Vagina (tissue), 2 donors: ENCODE measurements at regions not wholly inside any gene's neighbourhood (a gene's known extent, or its start where the extent isn't known, plus 50 kb on each side); places are given as distances from the start of the nearest gene placed in this dataset.

Experiments used
- DNase-seq, 2 donors: peaks; one replicate each; pipeline ENCODE4 v3.0.0-alpha.2; 2017; ENCODE audit errors: extremely low spot score in 2 of 2
- H3K27ac ChIP-seq: fragments of 200-600 bp; sonication (generic); one replicate; pipeline ENCODE4 v1.5.1; 2019
- H3K27me3 ChIP-seq: fragments of 200-600 bp; sonication (generic); one replicate; pipeline ENCODE4 v1.5.1; 2019
- H3K36me3 ChIP-seq, 2 donors: fragments of 200-600 bp; sonication (generic); one replicate each; pipeline ENCODE4 v1.5.1; 2017 to 2019
- H3K4me1 ChIP-seq: fragments of 200-600 bp; sonication (generic); one replicate; pipeline ENCODE4 v1.5.1; 2019
- H3K4me3 ChIP-seq, 2 donors: fragments of 200-600 bp; sonication (generic); 1 replicate in 1 of 2; 2 replicates in 1 of 2; pipeline ENCODE4 v1.5.1; 2016 to 2019
- H3K9me3 ChIP-seq: fragments of 200-600 bp; sonication (generic); one replicate; pipeline ENCODE4 v1.5.1; 2019
- POLR2A ChIP-seq, 2 donors: fragments of 450-650 bp; IDR thresholded peaks; one replicate each; pipeline ENCODE4 v1.6.1; 2017; ENCODE audit warnings: antibody characterized with exemption in 2 of 2, mild to moderate bottlenecking in 2 of 2, moderate library complexity in 2 of 2
- POLR2AphosphoS5 ChIP-seq, 2 donors: sonication (generic); formaldehyde crosslinking; IDR thresholded peaks; one replicate each; pipeline ENCODE4 v1.9.0; 2017; ENCODE audit warnings: antibody characterized with exemption in 2 of 2, mild to moderate bottlenecking in 2 of 2, low read depth in 1 of 2; ENCODE audit not compliant: insufficient read depth in 1 of 2
- intact Hi-C: fragments of 100-400 bp; cut with DNase I; formaldehyde crosslinking; loops from one replicate; pipeline ENCODE4 v1.15.1; 2023
- TF ChIP-seq, protein P1 (sequence below), 3 experiments: fragments of 450-650 bp in 2 of 3; fragments of 200-600 bp in 1 of 3; sonication (generic) in 1 of 3; IDR thresholded peaks; one replicate each; pipeline ENCODE4 v1.5.1; 2017 to 2019; ENCODE audit warnings: antibody characterized with exemption in 3 of 3, mild to moderate bottlenecking in 2 of 3, moderate library complexity in 2 of 3

GRCh38 chr5:92850886-92851285 lies 730.1 kb downstream of the NR2F1-AS1 start:
- no peak for DNase-seq
- Histone ChIP-seq H3K27ac (no peak overlapping the region), H3K36me3 (no peaks in the 10 kb centered on the region), H3K4me3 (no peak overlapping the region), H3K27me3 (no peaks in the 10 kb centered on the region), H3K9me3 (no peaks in the 10 kb centered on the region), H3K4me1 (no peaks in the 10 kb centered on the region)
- intact Hi-C loops, result no loop called here
- TF ChIP-seq POLR2A (IDR thresholded peaks at IDR 0.05), result no peak
- TF ChIP-seq, protein P1, sequence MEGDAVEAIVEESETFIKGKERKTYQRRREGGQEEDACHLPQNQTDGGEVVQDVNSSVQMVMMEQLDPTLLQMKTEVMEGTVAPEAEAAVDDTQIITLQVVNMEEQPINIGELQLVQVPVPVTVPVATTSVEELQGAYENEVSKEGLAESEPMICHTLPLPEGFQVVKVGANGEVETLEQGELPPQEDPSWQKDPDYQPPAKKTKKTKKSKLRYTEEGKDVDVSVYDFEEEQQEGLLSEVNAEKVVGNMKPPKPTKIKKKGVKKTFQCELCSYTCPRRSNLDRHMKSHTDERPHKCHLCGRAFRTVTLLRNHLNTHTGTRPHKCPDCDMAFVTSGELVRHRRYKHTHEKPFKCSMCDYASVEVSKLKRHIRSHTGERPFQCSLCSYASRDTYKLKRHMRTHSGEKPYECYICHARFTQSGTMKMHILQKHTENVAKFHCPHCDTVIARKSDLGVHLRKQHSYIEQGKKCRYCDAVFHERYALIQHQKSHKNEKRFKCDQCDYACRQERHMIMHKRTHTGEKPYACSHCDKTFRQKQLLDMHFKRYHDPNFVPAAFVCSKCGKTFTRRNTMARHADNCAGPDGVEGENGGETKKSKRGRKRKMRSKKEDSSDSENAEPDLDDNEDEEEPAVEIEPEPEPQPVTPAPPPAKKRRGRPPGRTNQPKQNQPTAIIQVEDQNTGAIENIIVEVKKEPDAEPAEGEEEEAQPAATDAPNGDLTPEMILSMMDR (IDR thresholded peaks at IDR 0.05), result no peak
- no peak for TF ChIP-seq POLR2AphosphoS5 (IDR thresholded peaks at IDR 0.05; ENCODE audit: insufficient read depth in 1 of 2, low read depth in 1 of 2)

- no peaks in the 10 kb centered on the region for H3K27me3 ChIP-seq
- intact Hi-C loops, result no loop called here
- no peak overlapping the region for H3K4me3 ChIP-seq
- H3K4me1 ChIP-seq, result no peaks in the 10 kb centered on the region
- TF ChIP-seq POLR2A (IDR thresholded peaks at IDR 0.05), result no peak
- H3K9me3 ChIP-seq, result no peaks in the 10 kb centered on the region
- no peak for DNase-seq
- H3K27ac ChIP-seq, result no peak overlapping the region
- H3K36me3 ChIP-seq, result no peaks in the 10 kb centered on the region
These were observed 731.3 kb downstream of the NR2F1-AS1 start for GRCh38 chr5:92849756-92850155.

- Histone ChIP-seq H3K4me1 (no peaks in the 10 kb centered on the region), H3K36me3 (no peaks in the 10 kb centered on the region)
These were observed 739.3 kb downstream of the NR2F1-AS1 start for GRCh38 chr5:92841604-92842155.

GRCh38 chr5:92838253-92838652 lies 742.8 kb downstream of the NR2F1-AS1 start:
- intact Hi-C loops, result no loop called here
- no peak overlapping the region for H3K4me3 ChIP-seq
- no peak for DNase-seq
- H3K27ac ChIP-seq, result no peak overlapping the region
- TF ChIP-seq POLR2AphosphoS5 (IDR thresholded peaks at IDR 0.05; ENCODE audit: insufficient read depth in 1 of 2, low read depth in 1 of 2) (no peak), POLR2A (IDR thresholded peaks at IDR 0.05) (no peak)
- TF ChIP-seq, protein P1 (IDR thresholded peaks at IDR 0.05), result no peak
- no peaks in the 10 kb centered on the region for H3K4me1 ChIP-seq
- no peaks in the 10 kb centered on the region for H3K9me3 ChIP-seq
- H3K27me3 ChIP-seq, result no peaks in the 10 kb centered on the region
- H3K36me3 ChIP-seq, result no peaks in the 10 kb centered on the region

More at GRCh38 chr5:92841604-92842155, 739.3 kb downstream of the NR2F1-AS1 start:
- Histone ChIP-seq H3K4me3 (no peak overlapping the region), H3K27ac (no peak overlapping the region), H3K27me3 (no peaks in the 10 kb centered on the region), H3K9me3 (no peaks in the 10 kb centered on the region)
- TF ChIP-seq, protein P1 (IDR thresholded peaks at IDR 0.05), result no peak
- DNase-seq, result no peak
- intact Hi-C loops, result no loop called here

DNA sequence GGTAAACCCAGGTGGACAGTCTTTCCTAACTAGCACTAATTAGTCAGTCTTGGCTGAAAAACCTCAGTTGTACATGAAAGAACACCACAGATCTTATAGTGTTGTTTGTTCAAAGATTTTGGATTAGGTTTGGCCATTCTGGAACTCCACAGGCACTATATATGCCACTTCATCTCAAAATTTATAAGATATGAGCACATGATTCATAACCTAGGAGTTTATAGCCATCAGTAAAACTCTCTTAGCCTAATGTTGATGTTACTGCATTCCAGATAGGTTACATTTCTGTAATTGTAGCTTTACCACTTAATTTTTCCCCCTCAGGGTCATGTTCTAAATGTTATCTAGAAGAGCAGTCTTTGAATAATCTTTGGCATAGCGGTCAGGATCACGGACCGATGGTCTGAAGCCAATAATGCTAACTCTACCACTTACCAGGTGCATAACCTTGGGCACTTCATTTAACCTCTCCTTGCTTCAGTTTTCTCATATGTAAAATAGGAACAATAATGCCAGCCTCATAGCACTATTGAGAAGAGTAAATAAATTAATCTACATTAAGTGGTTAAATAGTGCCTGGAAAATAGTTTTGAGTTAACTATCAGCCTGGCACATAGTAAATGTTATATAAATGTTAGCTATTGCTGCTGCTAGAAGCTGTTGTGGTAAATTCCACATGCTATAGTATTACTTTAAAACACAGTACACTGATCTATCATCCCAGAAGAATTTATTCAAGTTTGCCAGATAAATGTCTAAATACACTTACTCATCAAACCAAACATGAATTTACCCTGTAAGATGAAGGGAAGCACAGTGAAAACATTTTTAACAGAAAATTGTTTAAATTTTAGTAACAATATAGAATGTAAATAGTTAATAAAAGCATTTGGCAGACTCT lies 743.9 kb downstream of the NR2F1-AS1 start:
- DNase-seq, result no peak
- Histone ChIP-seq H3K4me1 (no peaks in the 10 kb centered on the region), H3K27ac (no peak overlapping the region), H3K4me3 (no peak overlapping the region), H3K27me3 (no peaks in the 10 kb centered on the region), H3K36me3 (no peaks in the 10 kb centered on the region), H3K9me3 (no peaks in the 10 kb centered on the region)
- no peak for TF ChIP-seq POLR2A (IDR thresholded peaks at IDR 0.05)
- no peak for TF ChIP-seq POLR2AphosphoS5 (IDR thresholded peaks at IDR 0.05; ENCODE audit: insufficient read depth in 1 of 2, low read depth in 1 of 2)
- TF ChIP-seq, protein P1 (IDR thresholded peaks at IDR 0.05), result no peak
- intact Hi-C loops, result no loop called here
